ENCODE measurements at regions not wholly inside any gene's neighbourhood (a gene's known extent, or its start where the extent isn't known, plus 50 kb on each side); places are given as distances from the start of the nearest gene placed in this dataset.

DNA sequence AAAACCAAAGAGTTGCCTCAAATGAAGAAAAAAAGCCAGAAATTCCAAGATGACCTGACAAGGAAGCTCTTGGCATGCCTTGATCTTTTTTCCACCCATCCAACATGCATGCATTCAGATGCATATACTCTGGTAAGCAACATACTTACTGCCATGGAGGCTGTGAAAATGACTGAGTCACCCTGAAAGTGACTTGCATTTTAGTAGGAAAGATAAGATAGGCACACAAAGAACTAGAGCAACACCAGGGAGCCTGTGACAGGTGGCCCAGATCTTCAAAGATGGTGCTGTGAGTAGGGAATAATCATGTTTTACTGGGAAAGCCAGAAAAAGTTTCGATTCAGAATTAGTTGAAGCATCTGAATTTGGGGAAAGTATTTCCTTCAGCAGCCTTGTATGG lies 185.1 kb upstream of the SLCO3A1 start:
- DNase-seq (ENCODE audit: extremely low spot score in 2 of 2): no peak
- Histone ChIP-seq H3K9me3 (no peaks in the 10 kb centered on the region), H3K27me3 (no peaks in the 10 kb centered on the region), H3K4me1 (no peaks in the 10 kb centered on the region), H3K27ac (no peak overlapping the region), H3K36me3 (no peaks in the 10 kb centered on the region), H3K4me3 (no peak overlapping the region)
- TF ChIP-seq POLR2AphosphoS5 (IDR thresholded peaks at IDR 0.05; ENCODE audit: insufficient read depth in 1 of 2, low read depth in 1 of 2) (no peak), POLR2A (IDR thresholded peaks at IDR 0.05) (no peak)
- TF ChIP-seq, protein P1, sequence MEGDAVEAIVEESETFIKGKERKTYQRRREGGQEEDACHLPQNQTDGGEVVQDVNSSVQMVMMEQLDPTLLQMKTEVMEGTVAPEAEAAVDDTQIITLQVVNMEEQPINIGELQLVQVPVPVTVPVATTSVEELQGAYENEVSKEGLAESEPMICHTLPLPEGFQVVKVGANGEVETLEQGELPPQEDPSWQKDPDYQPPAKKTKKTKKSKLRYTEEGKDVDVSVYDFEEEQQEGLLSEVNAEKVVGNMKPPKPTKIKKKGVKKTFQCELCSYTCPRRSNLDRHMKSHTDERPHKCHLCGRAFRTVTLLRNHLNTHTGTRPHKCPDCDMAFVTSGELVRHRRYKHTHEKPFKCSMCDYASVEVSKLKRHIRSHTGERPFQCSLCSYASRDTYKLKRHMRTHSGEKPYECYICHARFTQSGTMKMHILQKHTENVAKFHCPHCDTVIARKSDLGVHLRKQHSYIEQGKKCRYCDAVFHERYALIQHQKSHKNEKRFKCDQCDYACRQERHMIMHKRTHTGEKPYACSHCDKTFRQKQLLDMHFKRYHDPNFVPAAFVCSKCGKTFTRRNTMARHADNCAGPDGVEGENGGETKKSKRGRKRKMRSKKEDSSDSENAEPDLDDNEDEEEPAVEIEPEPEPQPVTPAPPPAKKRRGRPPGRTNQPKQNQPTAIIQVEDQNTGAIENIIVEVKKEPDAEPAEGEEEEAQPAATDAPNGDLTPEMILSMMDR (IDR thresholded peaks at IDR 0.05): no peak
- intact Hi-C loops (cut with DNase I): no loop called here

- H3K4me1 ChIP-seq: no peaks in the 10 kb centered on the region
- no peak for DNase-seq (ENCODE audit: extremely low spot score in 2 of 2)
- no peaks in the 10 kb centered on the region for H3K27me3 ChIP-seq
- intact Hi-C loops (cut with DNase I): no loop called here
- no peak for TF ChIP-seq POLR2A (IDR thresholded peaks at IDR 0.05)
- TF ChIP-seq POLR2AphosphoS5 (IDR thresholded peaks at IDR 0.05; ENCODE audit: insufficient read depth in 1 of 2, low read depth in 1 of 2): no peak
- TF ChIP-seq, protein P1 (IDR thresholded peaks at IDR 0.05): no peak
- H3K4me3 ChIP-seq: no peak overlapping the region
- no peak overlapping the region for H3K27ac ChIP-seq
- no peaks in the 10 kb centered on the region for H3K36me3 ChIP-seq
- no peaks in the 10 kb centered on the region for H3K9me3 ChIP-seq
Observed at GRCh38 chr15:91670108-91670507, 183.4 kb upstream of the SLCO3A1 start.

DNA sequence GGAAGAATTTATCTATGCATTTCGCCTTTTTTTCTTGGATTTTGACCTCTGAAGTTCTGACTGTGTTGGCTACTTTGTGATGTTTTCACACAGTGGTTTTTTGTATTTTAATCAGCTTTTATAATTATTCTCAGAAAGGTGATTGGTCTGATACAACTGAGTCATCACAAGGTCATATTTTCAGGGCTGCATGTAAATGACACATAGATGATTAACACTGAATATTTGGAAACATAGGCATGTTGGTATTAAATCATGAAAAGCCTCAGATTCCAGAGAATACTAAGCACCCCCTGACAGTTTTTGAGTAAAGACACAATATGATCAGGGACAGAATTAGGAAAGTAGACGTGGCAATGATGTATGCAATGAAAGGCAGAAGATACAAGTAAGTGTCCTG lies 175.5 kb upstream of the SLCO3A1 start:
- Histone ChIP-seq H3K4me3 (no peak overlapping the region), H3K9me3 (no peaks in the 10 kb centered on the region), H3K36me3 (no peaks in the 10 kb centered on the region), H3K27me3 (no peaks in the 10 kb centered on the region), H3K4me1 (no peaks in the 10 kb centered on the region), H3K27ac (no peak overlapping the region)
- intact Hi-C loops (cut with DNase I): no loop called here
- TF ChIP-seq POLR2A (IDR thresholded peaks at IDR 0.05): no peak
- no peak for TF ChIP-seq POLR2AphosphoS5 (IDR thresholded peaks at IDR 0.05; ENCODE audit: insufficient read depth in 1 of 2, low read depth in 1 of 2)
- TF ChIP-seq, protein P1 (IDR thresholded peaks at IDR 0.05): no peak
- no peak for DNase-seq (ENCODE audit: extremely low spot score in 2 of 2)

DNA sequence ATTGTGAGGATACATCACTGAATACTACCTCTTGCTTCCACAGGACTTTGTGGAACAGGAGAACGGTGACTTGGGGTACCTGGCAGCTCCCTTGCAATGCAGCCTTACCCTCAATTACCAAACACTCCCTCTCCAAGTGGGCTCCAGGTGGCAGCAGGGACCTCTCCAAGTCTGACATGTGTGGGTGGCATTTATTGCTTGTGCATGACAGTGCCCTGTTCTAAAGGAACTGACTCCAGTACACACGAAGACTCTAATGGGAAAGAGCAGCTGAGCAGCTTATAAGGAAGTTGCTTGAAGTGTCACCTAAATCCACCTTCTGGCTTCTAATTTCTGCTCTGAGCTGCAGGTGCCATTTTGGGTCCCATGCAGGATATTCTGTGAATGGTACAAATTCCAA lies 174.1 kb upstream of the SLCO3A1 start:
- Histone ChIP-seq H3K27ac (no peak overlapping the region), H3K27me3 (no peaks in the 10 kb centered on the region), H3K4me3 (no peak overlapping the region), H3K9me3 (no peaks in the 10 kb centered on the region), H3K36me3 (no peaks in the 10 kb centered on the region), H3K4me1 (no peaks in the 10 kb centered on the region)
- intact Hi-C loops (cut with DNase I): no loop called here
- no peak for TF ChIP-seq POLR2A (IDR thresholded peaks at IDR 0.05)
- no peak for TF ChIP-seq POLR2AphosphoS5 (IDR thresholded peaks at IDR 0.05; ENCODE audit: insufficient read depth in 1 of 2, low read depth in 1 of 2)
- TF ChIP-seq, protein P1 (IDR thresholded peaks at IDR 0.05): no peak
- DNase-seq (ENCODE audit: extremely low spot score in 2 of 2): no peak

DNA sequence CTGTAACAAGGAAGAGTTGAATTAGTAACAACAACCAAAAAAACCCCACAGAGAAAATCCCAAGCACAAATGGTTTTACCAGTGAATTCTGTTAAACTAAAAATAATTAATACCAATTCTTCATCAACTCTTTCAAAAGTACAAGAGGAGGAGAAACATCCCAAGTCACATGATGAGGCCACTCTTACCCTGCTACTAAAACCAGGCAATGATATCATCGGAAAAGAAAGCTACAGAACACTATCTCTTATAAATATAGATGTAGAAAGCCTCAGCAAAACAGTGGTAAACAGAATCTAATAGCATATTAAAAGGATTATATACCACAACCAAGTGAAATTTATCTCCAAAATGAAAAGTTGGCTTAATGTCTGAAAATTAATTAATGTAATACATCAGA lies 168.1 kb upstream of the SLCO3A1 start:
- Histone ChIP-seq H3K4me1 (no peaks in the 10 kb centered on the region), H3K27ac (no peak overlapping the region), H3K4me3 (no peak overlapping the region), H3K27me3 (no peaks in the 10 kb centered on the region), H3K36me3 (no peaks in the 10 kb centered on the region), H3K9me3 (no peaks in the 10 kb centered on the region)
- TF ChIP-seq POLR2AphosphoS5 (IDR thresholded peaks at IDR 0.05; ENCODE audit: insufficient read depth in 1 of 2, low read depth in 1 of 2): no peak
- no peak for TF ChIP-seq POLR2A (IDR thresholded peaks at IDR 0.05)
- TF ChIP-seq, protein P1 (IDR thresholded peaks at IDR 0.05): no peak
- no peak for DNase-seq (ENCODE audit: extremely low spot score in 2 of 2)
- intact Hi-C loops (cut with DNase I): no loop called here
